Stimulated activated CD4-positive, alpha-beta T cell treated with anti-CD3 and anti-CD28 coated beads, Interleukin-4, amount 100 ng/mL, for 48 hours (primary cell): ENCODE measurements at regions not wholly inside any gene's neighbourhood (a gene's known extent, or its start where the extent isn't known, plus 50 kb on each side); places are given as distances from the start of the nearest gene placed in this dataset.
"Not testable (repeated sequence)": the region's sequence is repeated elsewhere in the genome, so short reads cannot be mapped to it uniquely, and the experiment has no call there.

ENCODE experiments used
- DNase-seq, 2 donors: peaks; one replicate each; pipeline ENCODE4 v3.0.0-alpha.2; 2020; ENCODE audit warnings: low read depth in 2 of 2

DNA sequence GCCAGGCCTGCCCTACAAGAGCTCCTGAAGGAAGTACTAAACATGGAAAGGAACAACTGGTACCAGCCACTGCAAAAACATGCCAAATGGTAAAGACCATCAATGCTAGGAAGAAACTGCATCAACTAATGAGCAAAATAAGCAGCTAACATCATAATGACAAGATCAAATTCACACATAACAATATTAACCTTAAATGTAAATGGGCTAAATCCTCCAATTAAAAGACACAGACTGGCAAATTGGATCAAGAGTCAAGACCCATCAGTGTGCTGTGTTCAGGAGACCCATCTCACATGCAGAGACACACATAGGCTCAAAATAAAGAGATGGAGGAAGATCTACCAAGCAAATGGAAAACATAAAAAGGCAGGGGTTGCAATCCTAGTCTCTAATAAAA is 119.0 kb upstream of the CARMIL1 start:
- DNase-seq, result not testable (repeated sequence)

DNA sequence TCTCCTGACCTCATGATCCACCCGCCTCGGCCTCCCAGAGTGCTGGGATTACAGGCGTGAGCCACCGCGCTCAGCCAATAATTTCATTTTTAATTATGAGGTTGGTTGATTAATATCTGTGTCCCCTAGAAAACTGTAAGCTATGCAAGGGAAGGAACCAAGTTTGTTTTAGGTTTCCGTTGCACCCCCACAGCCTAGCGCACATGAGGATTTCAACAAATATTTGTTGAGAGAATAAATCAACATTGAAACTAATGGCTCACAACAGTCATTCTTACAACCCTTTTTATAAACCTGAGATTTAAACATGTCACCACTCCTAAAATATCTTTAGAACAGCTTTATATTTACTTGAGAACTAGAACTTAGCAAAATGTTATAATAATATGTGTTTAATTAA is 114.0 kb upstream of the CARMIL1 start:
- no peak for DNase-seq

DNA sequence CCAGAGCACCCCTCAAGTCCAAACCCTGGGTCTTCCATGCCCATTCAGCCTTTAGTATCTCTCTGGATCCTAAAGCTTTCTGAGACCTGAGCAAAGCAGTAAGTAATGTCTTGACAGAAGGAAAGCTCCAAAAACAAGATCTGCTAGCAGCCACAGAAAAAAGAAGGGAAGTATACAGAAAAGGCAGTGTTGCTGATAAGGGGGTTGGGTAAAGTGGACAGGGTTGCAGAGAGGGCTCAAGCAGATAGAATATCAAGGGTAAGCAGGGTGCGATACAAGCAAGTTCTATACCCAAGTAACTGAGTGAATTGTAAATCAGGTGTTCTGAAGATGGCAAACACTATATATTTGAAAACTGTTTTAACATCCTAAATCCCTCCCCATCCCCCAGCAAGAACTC is 113.4 kb upstream of the CARMIL1 start:
- DNase-seq, result no peak

DNA sequence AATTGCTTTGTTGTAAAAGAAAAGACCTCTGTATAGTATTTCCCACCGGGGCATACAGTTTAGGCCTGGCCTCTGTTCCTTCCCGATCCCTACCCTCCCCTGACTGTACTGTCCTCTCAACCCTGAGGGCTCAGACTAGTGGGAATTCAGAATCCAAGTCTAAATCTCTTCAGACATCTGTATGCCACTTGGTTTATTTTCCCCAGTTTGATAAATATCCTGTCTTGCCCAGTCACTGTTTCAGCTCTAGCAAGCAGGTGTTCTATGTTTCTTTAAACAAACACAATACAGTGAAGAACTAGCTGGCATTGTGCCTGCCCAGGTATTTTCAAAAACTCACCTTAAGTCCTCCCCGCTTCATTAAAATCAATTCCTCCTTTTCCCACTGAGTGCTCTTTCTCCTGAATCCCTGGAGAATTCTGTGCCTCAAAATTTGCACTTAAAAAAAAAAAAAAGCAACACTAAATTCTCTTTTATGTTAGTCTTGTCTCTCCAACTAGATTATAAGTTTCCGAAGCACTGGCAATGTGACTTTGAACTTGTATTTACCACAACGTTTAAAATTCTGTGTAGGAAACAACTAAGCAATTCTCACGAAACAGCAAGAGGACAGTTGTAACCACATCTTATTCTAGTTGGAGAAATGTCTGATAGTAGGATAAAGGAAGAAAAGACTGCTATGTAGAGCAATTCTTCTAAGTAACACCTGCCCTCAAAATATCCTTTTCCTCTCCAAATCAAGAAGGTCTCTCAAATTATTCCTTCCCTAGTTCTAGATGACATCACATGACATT is 112.0 kb upstream of the CARMIL1 start:
- no peak for DNase-seq

DNA sequence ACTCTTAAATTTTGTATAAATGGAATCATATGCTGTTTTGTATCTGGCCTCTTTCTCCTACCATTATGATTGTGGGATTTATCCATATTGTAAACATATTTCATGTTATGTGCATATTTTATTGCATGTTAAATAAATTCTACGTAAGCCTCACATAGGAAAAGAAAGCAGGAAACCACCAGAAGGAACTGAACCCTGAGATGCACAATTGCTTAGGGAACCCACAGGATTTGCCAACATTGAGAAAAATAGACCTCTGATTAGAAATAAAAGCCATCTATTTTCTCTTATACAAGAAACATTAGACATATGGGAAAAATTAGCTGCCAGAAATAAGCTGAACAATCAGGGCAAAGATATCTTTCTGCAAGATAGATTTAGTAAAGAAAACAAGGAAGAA is 111.2 kb upstream of the CARMIL1 start:
- no peak for DNase-seq

DNA sequence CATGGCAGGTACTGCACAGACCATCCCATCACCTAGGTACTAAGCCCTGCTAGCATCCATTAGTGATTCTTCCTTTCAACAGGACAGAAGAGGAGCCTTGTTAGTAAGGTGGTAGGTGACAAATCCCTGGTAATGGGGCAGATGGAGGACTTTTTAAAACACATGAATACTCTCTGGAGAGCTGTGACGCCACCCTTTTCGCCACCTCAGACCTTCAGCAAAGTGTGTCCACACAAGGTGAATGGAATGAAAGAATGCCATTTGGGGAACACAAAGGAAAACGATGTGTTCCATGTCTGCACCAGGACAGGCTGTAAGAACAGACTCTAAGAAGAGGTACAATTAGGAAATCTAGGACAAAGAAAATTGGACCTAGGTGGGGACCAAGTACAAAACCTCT is 110.5 kb upstream of the CARMIL1 start:
- DNase-seq, result no peak

DNA sequence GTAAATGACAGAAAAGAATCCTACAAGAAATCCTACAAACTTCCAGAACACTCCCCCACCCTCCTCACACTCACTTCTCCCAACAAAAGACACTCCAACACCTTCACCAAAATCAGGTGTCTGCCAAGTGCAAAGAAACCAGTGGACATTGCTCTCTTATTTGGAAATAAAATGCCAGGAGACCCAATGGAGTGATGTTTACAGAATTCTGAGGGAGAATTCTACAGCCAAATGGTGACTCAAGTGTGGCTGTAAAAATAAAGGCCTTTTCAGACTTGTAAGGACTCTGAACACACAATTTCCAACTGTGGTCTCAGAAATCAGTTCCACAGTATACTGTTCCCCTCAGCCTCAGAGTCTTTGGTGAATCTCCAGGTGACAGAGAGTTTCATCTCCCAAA is 109.6 kb upstream of the CARMIL1 start:
- DNase-seq, result no peak

DNA sequence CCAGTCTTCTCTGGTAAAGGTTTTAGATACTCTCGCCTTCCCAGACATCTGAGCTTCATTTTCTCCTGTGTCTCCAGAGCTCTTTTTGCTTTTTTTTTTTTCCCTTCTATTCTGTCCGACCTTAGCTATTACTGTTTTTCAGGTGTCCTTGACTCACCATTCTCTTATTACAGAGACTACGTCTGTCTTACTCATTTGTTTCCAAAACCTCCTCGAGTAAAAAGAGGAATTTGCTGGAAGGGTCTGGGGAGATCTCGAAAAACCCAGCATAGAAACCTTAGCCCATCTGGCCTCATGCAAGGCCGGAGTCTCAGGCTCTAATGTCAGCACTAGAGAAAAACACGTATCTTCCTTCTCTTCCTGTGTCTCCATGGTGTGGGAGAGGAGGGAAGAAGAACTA is 109.2 kb upstream of the CARMIL1 start:
- no peak for DNase-seq

DNA sequence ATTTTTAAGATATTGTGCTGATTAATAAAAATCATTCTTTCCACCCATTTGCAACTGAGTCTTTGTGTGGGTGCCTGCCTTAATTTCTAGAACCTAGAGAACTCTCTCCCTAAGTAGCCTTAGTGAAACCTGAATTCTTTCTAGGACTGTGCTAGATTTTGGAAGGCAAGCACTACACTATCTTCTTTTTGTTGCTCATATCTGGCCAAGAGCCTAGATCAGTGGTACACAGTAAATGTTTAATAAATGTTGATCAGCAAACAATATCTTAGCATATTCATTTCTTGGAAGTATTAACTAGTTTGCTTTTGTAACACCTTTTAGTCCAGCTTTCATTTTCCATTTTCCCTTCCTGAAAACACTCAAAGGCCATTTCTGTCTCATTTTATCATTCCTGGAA is 108.5 kb upstream of the CARMIL1 start:
- DNase-seq, result no peak

DNA sequence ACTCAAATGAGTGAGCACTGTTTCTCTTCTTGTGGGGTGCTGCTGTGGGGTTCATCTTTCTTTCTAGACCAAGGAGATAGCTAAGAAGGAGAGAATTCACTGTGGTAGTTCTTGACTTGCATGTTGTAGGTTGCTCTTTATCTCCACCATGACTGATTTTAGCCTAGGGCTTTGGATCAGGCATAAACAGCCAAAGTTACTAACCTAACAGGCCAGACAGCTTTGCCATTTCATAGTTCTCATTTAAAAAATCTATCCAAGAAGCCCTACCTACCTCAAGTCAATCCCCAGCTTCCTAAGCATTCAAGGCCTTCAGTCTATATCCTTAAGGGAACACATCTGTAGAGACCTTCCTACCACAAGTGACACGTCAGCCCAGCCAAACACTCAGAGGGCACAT is 107.9 kb upstream of the CARMIL1 start:
- DNase-seq, result no peak

DNA sequence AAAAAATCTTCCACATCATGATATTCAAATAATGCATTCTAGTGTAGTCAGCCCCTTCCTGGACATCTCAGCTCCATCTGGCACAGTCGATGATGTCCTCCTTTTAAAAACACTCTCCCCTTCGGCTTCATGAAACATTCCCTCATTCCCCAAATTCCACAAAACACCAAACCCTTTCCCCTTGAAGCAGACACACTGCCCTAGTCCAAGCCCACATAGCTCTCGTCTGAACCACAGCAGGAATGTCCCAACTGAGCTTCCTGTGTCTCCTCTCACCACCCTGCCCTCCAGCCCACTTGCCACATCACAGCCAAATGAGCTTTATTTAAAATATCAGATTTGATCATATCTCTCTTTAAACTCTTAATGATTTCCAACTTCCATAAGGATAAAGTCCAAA is 106.4 kb upstream of the CARMIL1 start:
- DNase-seq, result no peak

DNA sequence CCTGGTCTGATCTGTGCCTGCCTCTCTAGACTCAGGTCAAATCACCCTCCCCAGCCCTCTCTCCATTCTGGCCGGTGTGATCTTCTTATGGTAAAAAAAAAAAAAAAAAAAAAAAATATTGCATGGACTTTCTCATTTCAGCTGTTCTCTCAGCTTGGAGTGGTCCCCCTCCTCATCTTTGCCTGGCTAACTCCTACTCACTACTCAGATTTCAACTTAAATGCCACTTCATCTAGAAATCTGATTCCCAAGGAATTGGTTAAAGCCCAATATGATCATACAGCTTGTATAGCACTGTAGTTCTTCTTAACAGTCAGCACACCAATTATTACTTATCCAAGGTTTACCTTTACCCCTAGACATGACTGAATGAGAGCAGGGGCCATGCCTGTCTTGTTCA is 105.9 kb upstream of the CARMIL1 start:
- DNase-seq, result no peak

DNA sequence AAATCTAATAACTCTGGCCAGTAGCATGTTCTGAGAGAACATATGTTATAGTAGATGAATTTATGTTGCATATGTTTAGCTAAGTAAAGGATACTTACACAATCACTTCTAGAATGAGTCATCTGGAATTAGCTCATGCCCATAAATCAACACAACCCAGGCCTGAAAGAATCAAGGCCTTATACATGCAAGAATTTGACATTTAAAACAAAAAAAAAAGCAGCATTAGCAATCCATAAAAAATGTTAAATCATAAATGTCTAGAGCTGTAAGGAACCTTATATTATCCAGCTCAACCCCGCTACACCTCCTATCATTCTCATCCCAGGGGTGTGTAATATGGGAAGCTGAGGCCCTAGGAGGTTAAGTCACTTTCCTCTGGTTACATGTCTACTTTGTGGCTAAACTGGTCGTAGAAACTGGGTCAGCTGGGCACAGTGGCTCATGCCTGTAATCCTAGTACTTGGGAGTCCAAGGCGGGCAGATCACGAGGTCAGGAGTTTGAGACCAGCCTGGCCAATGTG is 105.2 kb upstream of the CARMIL1 start:
- no peak for DNase-seq

DNA sequence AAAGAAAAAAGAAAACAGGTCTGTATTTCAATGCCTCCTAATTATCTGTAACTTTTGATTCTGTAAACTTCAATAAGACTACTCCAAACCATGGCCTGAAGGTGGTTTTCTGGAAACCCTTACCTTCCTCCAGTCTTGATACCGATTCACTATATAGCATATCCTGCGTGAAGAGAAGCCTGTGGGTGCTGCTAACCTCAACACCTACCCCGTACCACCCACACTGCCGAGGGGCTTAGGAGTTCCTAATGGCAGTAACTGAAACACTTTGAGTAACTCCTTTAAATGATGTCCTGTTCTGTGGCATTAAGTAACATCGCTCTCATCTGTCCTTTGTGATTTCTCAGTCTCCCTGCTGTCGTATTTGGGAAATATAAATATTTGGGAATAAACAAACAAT is 104.5 kb upstream of the CARMIL1 start:
- DNase-seq, result no peak

DNA sequence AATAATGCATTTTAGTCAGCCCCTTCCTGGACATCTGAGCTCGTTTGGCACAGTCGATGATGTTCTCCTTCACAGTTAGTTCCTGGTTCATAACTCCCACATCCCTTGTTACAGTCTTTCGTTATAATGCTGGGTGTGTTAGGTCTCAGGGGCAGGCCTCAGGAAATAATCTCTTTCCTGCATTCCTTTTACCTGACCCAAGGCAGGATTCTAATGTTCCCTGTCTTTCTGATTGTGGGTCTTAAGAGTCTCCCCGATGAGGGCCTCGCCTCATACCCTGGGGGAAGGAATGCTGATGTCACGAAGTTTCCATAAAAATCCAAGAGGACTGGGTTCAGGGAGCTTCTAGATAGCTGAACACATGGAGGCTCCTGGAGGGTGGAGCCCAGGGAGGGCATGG is 104.0 kb upstream of the CARMIL1 start:
- DNase-seq, result no peak

DNA sequence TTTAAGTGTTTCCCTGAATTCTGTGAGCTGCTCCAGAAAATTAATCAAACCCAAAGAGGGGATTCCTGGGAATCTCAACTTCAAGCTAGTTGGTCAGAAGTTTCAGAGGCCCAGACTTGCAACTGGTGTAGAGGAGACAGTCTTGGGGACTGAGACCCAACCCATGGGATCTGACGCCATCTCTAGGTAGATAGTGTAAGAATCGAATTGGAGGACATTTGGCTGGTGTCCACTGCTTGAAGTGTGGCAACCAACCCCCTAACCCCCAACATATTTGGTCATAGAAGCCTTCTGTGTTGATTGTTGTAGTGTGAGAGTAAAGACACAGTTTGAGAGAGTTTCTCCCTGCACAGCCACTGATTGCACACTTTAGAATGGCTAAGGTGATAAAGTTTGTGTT is 103.5 kb upstream of the CARMIL1 start:
- DNase-seq, result no peak

DNA sequence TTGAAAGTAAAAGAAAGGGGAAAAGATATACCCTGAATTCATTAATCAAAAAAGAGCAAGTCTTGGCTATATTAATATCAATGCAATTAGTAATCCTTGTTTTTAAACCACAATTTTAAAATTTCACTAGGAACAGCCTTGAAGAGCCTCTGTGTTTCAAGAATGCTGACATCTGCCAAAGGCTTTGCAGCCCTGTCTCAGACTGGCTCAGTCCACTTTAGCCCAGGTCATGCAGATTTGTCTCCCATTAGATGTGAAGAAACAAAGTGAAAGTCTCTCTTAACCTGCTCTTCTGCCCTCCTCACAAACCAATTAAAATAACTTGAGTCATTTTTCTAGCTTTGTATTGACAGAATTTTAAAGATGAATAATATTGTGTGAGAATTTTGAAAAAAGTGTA is 102.7 kb upstream of the CARMIL1 start:
- DNase-seq, result no peak

DNA sequence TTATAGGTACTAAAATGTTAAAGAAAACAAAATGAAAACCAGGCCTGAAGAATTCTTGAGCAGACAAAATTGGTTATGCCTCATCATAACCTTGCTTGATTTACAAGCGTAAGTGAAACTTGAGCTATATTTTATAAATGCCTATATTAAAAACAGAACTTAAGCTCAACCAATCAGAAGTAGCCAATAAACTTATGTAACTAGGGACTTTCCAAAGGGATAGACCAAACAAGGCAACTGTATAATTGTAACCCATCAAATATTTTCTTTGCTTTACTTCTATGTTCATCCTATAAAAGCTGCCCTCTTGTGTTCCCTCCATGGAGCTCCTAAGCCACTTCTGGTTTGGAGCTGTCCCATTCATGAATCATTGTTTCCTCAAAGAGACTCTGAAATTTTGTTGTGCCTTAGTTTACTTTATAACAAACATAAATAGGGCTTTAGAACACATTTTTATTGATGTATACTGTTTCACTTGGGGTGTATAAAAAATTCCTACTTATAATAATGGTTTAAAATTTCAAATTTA is 101.6 kb upstream of the CARMIL1 start:
- no peak for DNase-seq

DNA sequence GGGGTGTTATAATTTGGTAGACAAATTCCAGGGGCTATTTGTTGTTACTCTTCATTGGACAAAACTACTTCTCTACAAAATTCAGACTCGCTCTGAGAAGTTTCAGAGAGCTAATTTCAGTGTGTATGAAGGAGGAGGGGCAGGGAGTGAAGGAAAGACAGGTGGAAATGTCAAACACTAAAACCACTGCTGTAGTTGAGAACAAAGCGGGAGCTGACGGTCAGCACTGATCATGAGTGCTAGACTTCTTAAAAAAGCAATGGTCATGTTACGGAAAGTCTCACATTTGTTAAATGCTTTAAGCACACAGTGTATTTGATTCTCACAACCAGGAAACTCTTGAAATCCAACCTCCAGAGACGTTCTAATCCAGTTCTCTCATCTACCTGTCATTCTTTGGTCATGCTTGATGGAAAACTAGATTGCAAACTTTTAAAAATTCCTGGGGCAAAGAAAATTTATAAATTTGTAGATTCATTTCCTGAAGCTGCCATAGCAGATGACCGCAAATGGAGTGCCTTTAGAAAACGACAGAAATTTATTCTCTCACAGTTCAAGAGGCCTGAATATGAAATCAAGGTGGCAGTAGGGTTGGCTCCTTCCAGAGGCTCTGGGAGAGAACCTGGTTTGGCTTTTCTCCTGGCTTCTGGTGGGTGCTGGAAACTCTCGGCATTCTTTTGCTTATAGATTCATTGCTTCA is 100.7 kb upstream of the CARMIL1 start:
- DNase-seq, result no peak

DNA sequence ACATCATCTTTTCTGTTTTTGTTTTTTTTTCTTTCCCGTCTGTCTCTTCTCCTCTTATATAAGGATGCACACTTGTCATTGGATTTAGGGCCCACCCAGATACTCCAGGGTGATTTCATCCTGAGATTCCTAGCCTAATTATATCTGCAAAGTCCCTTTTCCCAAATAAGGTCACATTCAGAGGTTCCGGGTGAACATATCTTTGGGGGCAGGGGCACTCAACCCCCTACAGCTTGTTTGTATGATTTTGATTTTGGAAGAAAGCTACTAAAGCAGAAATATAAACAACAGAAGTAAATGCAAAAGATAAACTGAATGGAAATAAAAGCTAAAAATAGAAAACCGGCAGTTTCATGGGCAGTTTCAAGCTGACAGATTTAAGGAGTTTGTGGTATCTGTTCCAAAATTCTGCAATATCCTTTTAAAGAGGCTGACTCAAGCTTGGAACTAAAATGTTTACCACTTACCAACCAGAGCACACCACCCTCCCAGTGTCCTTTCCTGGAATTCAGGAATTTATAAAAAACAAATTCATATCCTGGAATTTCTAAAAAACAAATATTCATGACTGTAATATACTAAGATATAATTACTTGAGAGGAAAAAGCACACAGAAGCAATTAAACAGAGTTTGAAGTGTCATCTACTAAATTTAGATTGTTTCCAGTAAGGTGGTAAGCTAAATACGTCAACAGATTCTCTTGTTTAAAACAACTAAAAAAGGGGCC is 100.0 kb upstream of the CARMIL1 start:
- no peak for DNase-seq

DNA sequence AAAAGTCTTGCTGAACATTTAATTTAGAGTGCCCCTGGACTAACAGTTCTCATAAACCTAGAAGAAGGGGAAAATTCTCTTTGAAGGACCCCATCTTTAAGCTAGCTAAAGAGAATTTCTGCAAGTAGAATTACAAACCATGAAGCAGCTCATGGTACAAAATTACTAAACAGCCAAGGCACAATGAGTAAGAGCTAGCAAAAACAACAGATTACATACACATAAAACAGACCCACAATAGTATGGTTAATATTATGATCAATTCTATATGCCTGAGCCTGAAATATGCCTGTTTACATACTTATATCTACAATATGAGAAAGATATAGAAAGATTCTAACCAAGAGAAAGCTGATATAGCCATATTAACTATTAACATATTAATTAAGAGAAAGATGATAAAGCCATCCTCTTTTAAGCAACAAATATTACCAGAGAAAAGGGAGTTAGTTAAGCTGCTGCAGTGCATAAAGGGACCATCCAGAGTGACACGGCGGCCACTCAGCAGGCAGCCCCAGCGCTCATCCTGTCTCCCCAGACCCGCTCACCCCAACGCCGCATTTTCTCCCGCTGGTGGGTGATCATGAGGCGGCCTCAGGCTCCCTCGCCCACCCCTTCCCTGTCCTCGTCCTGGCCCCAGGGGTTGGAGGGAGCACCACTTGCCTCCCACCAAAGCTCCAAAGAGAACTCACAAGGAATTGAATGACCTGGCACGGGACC is 98.4 kb upstream of the CARMIL1 start:
- no peak for DNase-seq

DNA sequence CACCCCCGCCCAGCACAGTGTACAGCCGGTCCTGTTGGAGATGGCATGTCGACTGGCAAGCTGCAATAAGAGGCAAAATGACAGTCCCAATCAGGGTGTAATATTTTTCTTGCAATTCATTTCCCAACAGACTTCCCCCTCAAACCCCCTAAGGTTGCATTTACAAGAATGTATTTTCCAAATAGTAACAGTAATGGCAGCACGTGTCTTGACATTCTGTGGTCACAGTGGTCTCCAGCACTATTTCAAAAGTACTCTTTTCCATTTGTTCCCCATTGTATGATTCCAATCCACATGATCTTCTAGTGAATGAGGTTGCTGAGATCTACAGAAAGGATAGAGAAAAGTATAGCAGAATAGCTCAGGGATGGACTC is 97.8 kb upstream of the CARMIL1 start:
- DNase-seq, result no peak
